HAP-1 (cell line): ENCODE measurements at regions not wholly inside any gene's neighbourhood (a gene's known extent, or its start where the extent isn't known, plus 50 kb on each side); places are given as distances from the start of the nearest gene placed in this dataset.

ENCODE experiments used
- DNase-seq, 2 experiments: peaks; one replicate each; pipeline ENCODE4 v3.0.0-alpha.2; 2016 to 2020; ENCODE audit warnings: low spot score in 2 of 2
- H3K27me3 ChIP-seq: fragments of 250-450 bp; sonication (Bioruptor Pico); 2 replicates; pipeline ENCODE4 v1.5.1; 2020; ENCODE audit warnings: low read depth, mild to moderate bottlenecking, moderate library complexity
- H3K36me3 ChIP-seq: fragments of 250-450 bp; sonication (Bioruptor Pico); replicated peaks from 2 replicates; pipeline ENCODE4 v1.5.1; 2020; ENCODE audit warnings: mild to moderate bottlenecking
- H3K4me1 ChIP-seq: fragments of 250-450 bp; sonication (Bioruptor Pico); 2 replicates; pipeline ENCODE4 v1.5.1; 2020; ENCODE audit warnings: mild to moderate bottlenecking
- H3K4me3 ChIP-seq: fragments of 250-450 bp; sonication (Bioruptor Pico); 2 replicates; pipeline ENCODE4 v1.5.1; 2020; ENCODE audit warnings: mild to moderate bottlenecking, moderate library complexity
- H3K9me3 ChIP-seq: fragments of 250-450 bp; sonication (Bioruptor Pico); 2 replicates; pipeline ENCODE4 v1.5.1; 2020; ENCODE audit warnings: mild to moderate bottlenecking, moderate library complexity
- in situ Hi-C: fragments of 300-500 bp; cut with MboI; formaldehyde crosslinking; loops from 3 replicates; pipeline ENCODE4 v1.14.3; 2020; ENCODE audit warnings: low sequenced_read_pairs, inconsistent platforms, mixed read lengths

GRCh38 chr4:184575306-184575705, 73.9 kb downstream of the CASP3 start:
- Histone ChIP-seq H3K4me3 (no peak overlapping the region), H3K27me3 (no peaks in the 10 kb centered on the region), H3K4me1 (no peaks in the 10 kb centered on the region), H3K36me3 (no peaks in the 10 kb centered on the region), H3K9me3 (no peaks in the 10 kb centered on the region; the same call in 1 of the 2 replicates)
- in situ Hi-C loops = no loop called here
- DNase-seq = no peak

GRCh38 chr4:184574861-184575260, 74.4 kb downstream of the CASP3 start:
- H3K27me3 ChIP-seq = no peaks in the 10 kb centered on the region
- no peak overlapping the region for H3K4me3 ChIP-seq
- no peak for DNase-seq
- H3K9me3 ChIP-seq = no peaks in the 10 kb centered on the region; the same call in 1 of the 2 replicates
- in situ Hi-C loops = no loop called here
- H3K4me1 ChIP-seq = no peaks in the 10 kb centered on the region
- H3K36me3 ChIP-seq = no peaks in the 10 kb centered on the region

- Histone ChIP-seq H3K4me3 (no peak overlapping the region), H3K9me3 (no peaks in the 10 kb centered on the region), H3K4me1 (no peaks in the 10 kb centered on the region), H3K27me3 (no peaks in the 10 kb centered on the region), H3K36me3 (no peaks in the 10 kb centered on the region)
- no peak for DNase-seq
- in situ Hi-C loops = no loop called here
These were observed 75.5 kb downstream of the CASP3 start for GRCh38 chr4:184573701-184574100.

- Histone ChIP-seq H3K4me3 (no peak overlapping the region), H3K36me3 (no peaks in the 10 kb centered on the region), H3K9me3 (no peaks in the 10 kb centered on the region), H3K27me3 (no peaks in the 10 kb centered on the region), H3K4me1 (no peaks in the 10 kb centered on the region)
- DNase-seq = no peak
- in situ Hi-C loops = no loop called here
These were observed 80.5 kb downstream of the CASP3 start for GRCh38 chr4:184568770-184569169.

- Histone ChIP-seq H3K36me3 (no peaks in the 10 kb centered on the region), H3K9me3 (no peaks in the 10 kb centered on the region), H3K4me1 (no peaks in the 10 kb centered on the region), H3K27me3 (no peaks in the 10 kb centered on the region), H3K4me3 (no peak overlapping the region)
- in situ Hi-C loops = no loop called here
- no peak for DNase-seq
These were observed 85.6 kb downstream of the CASP3 start for GRCh38 chr4:184563621-184564020.

GRCh38 chr4:184558996-184559395, 84.6 kb upstream of the IRF2 start:
- Histone ChIP-seq H3K9me3 (no peaks in the 10 kb centered on the region), H3K36me3 (no peaks in the 10 kb centered on the region), H3K4me3 (no peak overlapping the region), H3K27me3 (no peaks in the 10 kb centered on the region), H3K4me1 (no peaks in the 10 kb centered on the region)
- in situ Hi-C loops = no loop called here
- no peak for DNase-seq

GRCh38 chr4:184553891-184554290, 79.5 kb upstream of the IRF2 start:
- no peaks in the 10 kb centered on the region for H3K9me3 ChIP-seq
- in situ Hi-C loops = no loop called here
- DNase-seq = no peak

GRCh38 chr4:184550476-184550875, 76.1 kb upstream of the IRF2 start:
- in situ Hi-C loops = no loop called here
- Histone ChIP-seq H3K4me3 (no peak overlapping the region), H3K4me1 (no peaks in the 10 kb centered on the region), H3K27me3 (no peaks in the 10 kb centered on the region), H3K36me3 (no peaks in the 10 kb centered on the region), H3K9me3 (no peaks in the 10 kb centered on the region)
- DNase-seq = no peak

More at GRCh38 chr4:184553891-184554290, 79.5 kb upstream of the IRF2 start:
- no peaks in the 10 kb centered on the region for H3K36me3 ChIP-seq
- no peaks in the 10 kb centered on the region for H3K27me3 ChIP-seq
- H3K4me1 ChIP-seq = no peaks in the 10 kb centered on the region
- H3K4me3 ChIP-seq = no peak overlapping the region

GRCh38 chr4:184548648-184549341, 74.4 kb upstream of the IRF2 start:
- Histone ChIP-seq H3K36me3 (no peaks in the 10 kb centered on the region), H3K4me3 (no peak overlapping the region), H3K4me1 (no peaks in the 10 kb centered on the region), H3K9me3 (no peaks in the 10 kb centered on the region), H3K27me3 (no peaks in the 10 kb centered on the region)
- DNase-seq = no peak
- in situ Hi-C loops = no loop called here

- DNase-seq = no peak
- Histone ChIP-seq H3K36me3 (no peaks in the 10 kb centered on the region), H3K4me1 (no peaks in the 10 kb centered on the region), H3K4me3 (no peak overlapping the region), H3K9me3 (no peaks in the 10 kb centered on the region), H3K27me3 (no peaks in the 10 kb centered on the region)
- in situ Hi-C loops = no loop called here
These were observed 73.9 kb upstream of the IRF2 start for GRCh38 chr4:184548316-184548647.

GRCh38 chr4:184544788-184545409, 70.5 kb upstream of the IRF2 start:
- H3K27me3 ChIP-seq = no peaks in the 10 kb centered on the region
- no peaks in the 10 kb centered on the region for H3K36me3 ChIP-seq
- no peaks in the 10 kb centered on the region for H3K4me1 ChIP-seq
- DNase-seq = peak in 1 of 2 experiments; percentile 28
- in situ Hi-C loops = no loop called here
- H3K9me3 ChIP-seq = no peaks in the 10 kb centered on the region
- no peak overlapping the region for H3K4me3 ChIP-seq

- in situ Hi-C loops = no loop called here
- Histone ChIP-seq H3K27me3 (no peaks in the 10 kb centered on the region), H3K4me1 (no peaks in the 10 kb centered on the region), H3K9me3 (no peaks in the 10 kb centered on the region), H3K4me3 (no peak overlapping the region), H3K36me3 (no peaks in the 10 kb centered on the region)
- DNase-seq = no peak
These were observed 67.6 kb upstream of the IRF2 start for GRCh38 chr4:184541907-184542306.

- in situ Hi-C loops = no loop called here
- H3K36me3 ChIP-seq = no peaks in the 10 kb centered on the region
- DNase-seq = no peak
- H3K9me3 ChIP-seq = no peaks in the 10 kb centered on the region
- H3K4me3 ChIP-seq = no peak overlapping the region
- H3K27me3 ChIP-seq = no peaks in the 10 kb centered on the region
- H3K4me1 ChIP-seq = peaks cover 6% of the 10 kb centered on the region; the same call in 1 of the 2 replicates
These were observed 66.0 kb upstream of the IRF2 start for GRCh38 chr4:184540307-184540706.

- in situ Hi-C loops = loop anchor here (10.0 kb wide), 1 partner anchor 263 kb away; no protein-coding TSS in a partner anchor
- peaks cover 6% of the 10 kb centered on the region; the same call in 1 of the 2 replicates for H3K4me1 ChIP-seq
- DNase-seq = peak; percentile 66 to 79
These were observed 63.8 kb upstream of the IRF2 start for GRCh38 chr4:184538023-184538599.

More at GRCh38 chr4:184538023-184538599, 63.8 kb upstream of the IRF2 start:
- peak overlapping the region; percentile 49 for H3K4me3 ChIP-seq
- H3K9me3 ChIP-seq = no peaks in the 10 kb centered on the region
- H3K27me3 ChIP-seq = no peaks in the 10 kb centered on the region
- no peaks in the 10 kb centered on the region for H3K36me3 ChIP-seq
